ENCODE measurements at regions not wholly inside any gene's neighbourhood (a gene's known extent, or its start where the extent isn't known, plus 50 kb on each side); places are given as distances from the start of the nearest gene placed in this dataset.

GRCh38 chr10:10891124-10892082, 126.3 kb upstream of the CELF2 start:
- TF ChIP-seq EZH2 (IDR thresholded peaks at IDR 0.05; ENCODE audit: insufficient read depth, poor library complexity, severe bottlenecking) (no peak), EZH2phosphoT487 (IDR thresholded peaks at IDR 0.05; ENCODE audit: insufficient read depth, low read depth) (no peak)
